Osteocyte (in vitro differentiated cells): ENCODE measurements at regions not wholly inside any gene's neighbourhood (a gene's known extent, or its start where the extent isn't known, plus 50 kb on each side); places are given as distances from the start of the nearest gene placed in this dataset.

Experiments used
- DNase-seq: peaks from one replicate; pipeline ENCODE4 v3.0.0; 2021; ENCODE audit warnings: mixed read lengths; ENCODE audit not compliant: unreplicated experiment; ENCODE audit errors: extremely low spot score
- H3K27ac Mint-ChIP-seq: one replicate; pipeline ENCODE4 v1.8.0; 2021; ENCODE audit warnings: mild to moderate bottlenecking, mixed read lengths; ENCODE audit not compliant: unreplicated experiment
- H3K27me3 Mint-ChIP-seq: one replicate; pipeline ENCODE4 v1.8.0; 2021; ENCODE audit warnings: mixed read lengths; ENCODE audit not compliant: unreplicated experiment
- H3K36me3 Mint-ChIP-seq: one replicate; pipeline ENCODE4 v1.8.0; 2021; ENCODE audit warnings: mixed read lengths; ENCODE audit not compliant: unreplicated experiment
- H3K4me1 Mint-ChIP-seq: one replicate; pipeline ENCODE4 v1.8.0; 2021; ENCODE audit warnings: mixed read lengths; ENCODE audit not compliant: unreplicated experiment
- H3K4me3 Mint-ChIP-seq: one replicate; pipeline ENCODE4 v1.8.0; 2021; ENCODE audit warnings: mild to moderate bottlenecking, moderate library complexity, mixed read lengths; ENCODE audit not compliant: unreplicated experiment
- H3K9me3 Mint-ChIP-seq: one replicate; pipeline ENCODE4 v1.8.0; 2021; ENCODE audit warnings: mixed read lengths; ENCODE audit not compliant: unreplicated experiment
- TF ChIP-seq, protein P1 (sequence below): fragments of 200-600 bp; sonication (generic); IDR thresholded peaks from 2 replicates; pipeline ENCODE4 v1.5.0; 2021; ENCODE audit warnings: antibody characterized with exemption, mild to moderate bottlenecking, moderate library complexity

DNA sequence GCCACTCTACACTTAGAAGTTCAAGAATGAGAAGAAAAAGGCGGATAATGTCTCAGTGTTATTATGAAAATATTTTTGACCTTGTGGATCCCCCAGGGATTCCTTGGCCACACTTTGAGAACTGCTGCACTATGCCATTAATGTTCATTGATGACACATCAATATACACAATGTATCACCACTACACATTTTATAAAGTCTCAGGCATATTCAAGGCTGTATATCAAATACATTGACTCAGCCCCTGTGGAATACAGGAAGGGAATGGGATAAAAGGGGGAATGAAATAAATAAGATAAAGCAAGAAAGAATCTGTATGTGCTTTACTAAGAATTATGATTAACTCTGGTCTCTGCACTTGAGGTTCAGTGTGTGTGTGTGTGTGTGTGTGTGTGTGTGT is 69.1 kb downstream of the INHBB start:
- Mint-ChIP-seq H3K4me1 (no peaks in the 10 kb centered on the region), H3K27me3 (peaks cover 53% of the 10 kb centered on the region)
- no peak for DNase-seq

GRCh38 chr2:120415728-120416509 is 70.0 kb downstream of the INHBB start:
- peaks cover 58% of the 10 kb centered on the region for H3K27me3 Mint-ChIP-seq
- no peaks in the 10 kb centered on the region for H3K9me3 Mint-ChIP-seq
- no peak overlapping the region for H3K27ac Mint-ChIP-seq

More for the DNA sequence above, 69.1 kb downstream of the INHBB start:
- Mint-ChIP-seq H3K4me3 (no peak overlapping the region), H3K27ac (no peak overlapping the region), H3K9me3 (peaks cover 1% of the 10 kb centered on the region), H3K36me3 (no peaks in the 10 kb centered on the region)
- TF ChIP-seq, protein P1, sequence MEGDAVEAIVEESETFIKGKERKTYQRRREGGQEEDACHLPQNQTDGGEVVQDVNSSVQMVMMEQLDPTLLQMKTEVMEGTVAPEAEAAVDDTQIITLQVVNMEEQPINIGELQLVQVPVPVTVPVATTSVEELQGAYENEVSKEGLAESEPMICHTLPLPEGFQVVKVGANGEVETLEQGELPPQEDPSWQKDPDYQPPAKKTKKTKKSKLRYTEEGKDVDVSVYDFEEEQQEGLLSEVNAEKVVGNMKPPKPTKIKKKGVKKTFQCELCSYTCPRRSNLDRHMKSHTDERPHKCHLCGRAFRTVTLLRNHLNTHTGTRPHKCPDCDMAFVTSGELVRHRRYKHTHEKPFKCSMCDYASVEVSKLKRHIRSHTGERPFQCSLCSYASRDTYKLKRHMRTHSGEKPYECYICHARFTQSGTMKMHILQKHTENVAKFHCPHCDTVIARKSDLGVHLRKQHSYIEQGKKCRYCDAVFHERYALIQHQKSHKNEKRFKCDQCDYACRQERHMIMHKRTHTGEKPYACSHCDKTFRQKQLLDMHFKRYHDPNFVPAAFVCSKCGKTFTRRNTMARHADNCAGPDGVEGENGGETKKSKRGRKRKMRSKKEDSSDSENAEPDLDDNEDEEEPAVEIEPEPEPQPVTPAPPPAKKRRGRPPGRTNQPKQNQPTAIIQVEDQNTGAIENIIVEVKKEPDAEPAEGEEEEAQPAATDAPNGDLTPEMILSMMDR = no peak

GRCh38 chr2:120418174-120418787 is 72.3 kb downstream of the INHBB start:
- Mint-ChIP-seq H3K36me3 (no peaks in the 10 kb centered on the region), H3K27me3 (peaks cover 64% of the 10 kb centered on the region), H3K4me1 (no peaks in the 10 kb centered on the region), H3K27ac (no peak overlapping the region), H3K4me3 (no peak overlapping the region), H3K9me3 (no peaks in the 10 kb centered on the region)
- DNase-seq = no peak
- TF ChIP-seq, protein P1 = no peak

More at GRCh38 chr2:120415728-120416509, 70.0 kb downstream of the INHBB start:
- peak; percentile 72 for DNase-seq
- Mint-ChIP-seq H3K36me3 (no peaks in the 10 kb centered on the region), H3K4me1 (no peaks in the 10 kb centered on the region), H3K4me3 (no peak overlapping the region)
- TF ChIP-seq, protein P1 = no peak

DNA sequence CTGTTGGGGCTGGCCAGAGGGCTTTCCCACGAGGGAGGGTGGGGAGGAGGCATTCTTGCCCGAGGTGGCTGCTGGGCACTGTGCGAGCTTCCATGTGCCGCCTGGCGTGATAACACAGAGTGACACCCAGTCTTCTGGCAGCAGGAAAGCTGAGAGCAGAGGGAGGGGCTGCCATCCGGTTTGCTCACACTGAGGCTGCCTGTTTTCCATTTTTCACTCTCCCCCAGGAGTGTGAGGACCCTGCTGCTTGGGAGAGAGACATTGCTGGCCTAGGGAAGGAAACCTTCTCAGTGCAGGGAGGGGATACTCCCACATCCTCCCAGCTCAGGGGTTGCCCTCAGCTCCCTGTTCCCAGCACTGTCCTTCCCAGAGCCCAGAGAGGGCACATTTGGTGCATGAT is 73.1 kb downstream of the INHBB start:
- TF ChIP-seq, protein P1 = no peak
- no peaks in the 10 kb centered on the region for H3K36me3 Mint-ChIP-seq

DNA sequence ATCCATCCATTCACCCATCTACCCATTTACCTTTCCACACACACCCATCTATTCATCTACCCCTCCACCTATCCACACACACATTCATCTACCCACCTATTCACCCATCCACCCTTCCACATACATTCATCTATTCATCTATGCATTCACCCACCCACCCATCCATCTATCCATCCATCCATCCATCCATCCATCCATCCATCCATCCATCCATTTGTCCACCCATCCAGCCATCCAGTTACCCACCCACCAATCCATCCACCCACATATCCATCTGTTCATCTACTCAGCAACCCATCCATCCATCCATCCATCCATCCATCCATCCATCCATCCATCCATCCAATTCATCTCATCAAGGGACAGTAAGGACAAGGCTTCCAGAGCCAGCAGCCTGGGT is 74.0 kb downstream of the INHBB start:
- TF ChIP-seq, protein P1 = no peak
- no peaks in the 10 kb centered on the region for H3K36me3 Mint-ChIP-seq
- no peak overlapping the region for H3K4me3 Mint-ChIP-seq
- H3K27me3 Mint-ChIP-seq = peaks cover 68% of the 10 kb centered on the region
- no peak for DNase-seq
- H3K9me3 Mint-ChIP-seq = no peaks in the 10 kb centered on the region
- no peaks in the 10 kb centered on the region for H3K4me1 Mint-ChIP-seq
- H3K27ac Mint-ChIP-seq = no peak overlapping the region

More for the DNA sequence above, 73.1 kb downstream of the INHBB start:
- Mint-ChIP-seq H3K27me3 (peaks cover 64% of the 10 kb centered on the region), H3K27ac (no peak overlapping the region), H3K9me3 (no peaks in the 10 kb centered on the region), H3K4me1 (no peaks in the 10 kb centered on the region), H3K4me3 (no peak overlapping the region)
- no peak for DNase-seq
